ENCODE measurements at regions not wholly inside any gene's neighbourhood (a gene's known extent, or its start where the extent isn't known, plus 50 kb on each side); places are given as distances from the start of the nearest gene placed in this dataset.
"Not testable (repeated sequence)": the region's sequence is repeated elsewhere in the genome, so short reads cannot be mapped to it uniquely, and the experiment has no call there.

DNA sequence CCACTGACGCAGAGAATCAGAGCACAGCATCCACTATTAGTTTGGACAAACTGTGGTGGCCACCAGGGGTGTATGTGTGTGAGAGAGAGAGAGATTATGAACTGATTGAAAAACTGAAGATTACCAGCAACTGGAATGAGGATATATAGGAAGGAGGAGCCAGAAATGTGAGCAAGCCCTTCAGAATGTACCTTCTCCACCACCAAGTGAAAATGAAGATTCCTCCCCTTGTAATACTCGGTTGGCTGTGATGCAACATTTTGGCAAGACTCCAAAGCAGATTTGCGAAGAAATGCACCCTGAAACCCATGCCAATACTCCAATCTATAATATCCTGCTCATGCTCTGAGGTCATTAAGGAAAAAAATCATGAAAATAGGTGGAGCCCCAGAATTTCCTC is 121.2 kb upstream of the SLC35G4 start:
- H3K27ac ChIP-seq (ENCODE audit: low read length), result no peak overlapping the region
- no peaks in the 10 kb centered on the region for H3K9me3 ChIP-seq (ENCODE audit: control insufficient read depth in 1 of 2, low read length in 2 of 2)
- H3K4me3 ChIP-seq (ENCODE audit: low read depth in 1 of 2, low read length in 2 of 2), result no peak overlapping the region
- no peaks in the 10 kb centered on the region for H3K4me1 ChIP-seq (ENCODE audit: control insufficient read depth in 1 of 2, insufficient read depth in 2 of 2, low read length in 2 of 2)
- no peaks in the 10 kb centered on the region for H3K27me3 ChIP-seq (ENCODE audit: low read depth, low read length)
- H3K36me3 ChIP-seq (ENCODE audit: control insufficient read depth in 1 of 2, insufficient read depth in 2 of 2, low read length in 2 of 2), result no peaks in the 10 kb centered on the region

DNA sequence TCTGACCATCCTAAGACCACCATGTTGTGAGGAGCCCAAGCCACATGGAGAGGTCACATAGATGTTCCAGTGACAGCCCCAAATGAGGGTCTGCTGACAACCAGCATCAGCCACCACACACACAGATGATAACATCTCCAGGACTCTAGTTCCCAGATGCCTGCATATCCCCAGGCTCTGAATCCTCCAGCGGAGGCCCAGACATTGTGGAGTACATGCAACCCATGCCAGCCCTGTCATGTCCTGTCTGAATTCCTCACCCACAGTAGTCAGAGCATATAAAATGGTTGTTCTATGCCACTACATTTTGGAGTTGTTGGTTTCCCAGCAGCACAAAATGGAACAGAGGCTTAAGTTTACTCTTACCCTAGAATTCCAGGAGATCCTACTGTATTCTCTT is 122.0 kb upstream of the SLC35G4 start:
- H3K4me3 ChIP-seq (ENCODE audit: low read depth in 1 of 2, low read length in 2 of 2), result no peak overlapping the region
- H3K27me3 ChIP-seq (ENCODE audit: low read depth, low read length), result no peaks in the 10 kb centered on the region
- H3K27ac ChIP-seq (ENCODE audit: low read length), result no peak overlapping the region
- no peaks in the 10 kb centered on the region for H3K36me3 ChIP-seq (ENCODE audit: control insufficient read depth in 1 of 2, insufficient read depth in 2 of 2, low read length in 2 of 2)
- H3K9me3 ChIP-seq (ENCODE audit: control insufficient read depth in 1 of 2, low read length in 2 of 2), result no peaks in the 10 kb centered on the region
- H3K4me1 ChIP-seq (ENCODE audit: control insufficient read depth in 1 of 2, insufficient read depth in 2 of 2, low read length in 2 of 2), result no peaks in the 10 kb centered on the region

DNA sequence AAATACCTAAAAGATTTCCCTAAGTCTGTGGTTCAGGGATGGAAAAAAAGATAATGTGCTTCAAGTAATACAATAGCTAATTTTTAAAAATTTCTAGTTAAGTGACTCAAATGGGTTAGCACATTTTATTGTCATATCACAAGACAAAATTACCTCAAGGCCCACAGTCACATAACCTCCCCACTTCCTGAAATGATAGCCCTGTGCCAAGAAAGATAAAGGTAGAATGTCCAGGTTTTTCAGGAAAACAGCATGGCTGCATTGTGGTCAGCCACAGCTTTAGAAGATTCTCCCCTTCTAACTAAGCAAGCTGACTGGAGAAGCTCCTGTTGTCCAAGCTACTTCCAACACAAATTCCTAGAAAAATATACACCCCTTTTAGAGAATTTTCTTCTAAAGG is 127.1 kb upstream of the SLC35G4 start:
- no peaks in the 10 kb centered on the region for H3K4me1 ChIP-seq (ENCODE audit: control insufficient read depth in 1 of 2, insufficient read depth in 2 of 2, low read length in 2 of 2)

DNA sequence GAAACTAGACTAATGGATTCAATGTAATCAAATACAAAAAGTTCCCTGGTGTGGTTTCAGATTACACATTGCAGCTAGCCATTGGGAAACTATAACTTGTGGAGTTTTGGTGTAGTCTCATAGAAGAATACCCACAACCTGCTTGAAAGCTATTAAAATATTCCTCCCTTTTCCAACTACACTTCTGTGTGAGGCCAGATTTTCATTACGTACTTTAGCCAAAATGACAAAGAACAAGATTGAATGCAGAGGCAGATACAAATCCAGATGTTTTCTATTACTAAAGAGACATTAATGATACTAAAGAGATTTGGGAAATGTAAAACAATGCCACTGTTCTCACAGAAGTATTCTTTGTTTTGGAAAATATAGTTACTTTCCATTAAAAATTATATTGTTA is 128.7 kb upstream of the SLC35G4 start:
- no peak overlapping the region for H3K4me3 ChIP-seq (ENCODE audit: low read depth in 1 of 2, low read length in 2 of 2)
- H3K9me3 ChIP-seq (ENCODE audit: control insufficient read depth in 1 of 2, low read length in 2 of 2), result no peaks in the 10 kb centered on the region
- no peaks in the 10 kb centered on the region for H3K27me3 ChIP-seq (ENCODE audit: low read depth, low read length)

More for the DNA sequence above, 127.1 kb upstream of the SLC35G4 start:
- Histone ChIP-seq H3K27ac (ENCODE audit: low read length) (no peak overlapping the region), H3K9me3 (ENCODE audit: control insufficient read depth in 1 of 2, low read length in 2 of 2) (no peaks in the 10 kb centered on the region), H3K27me3 (ENCODE audit: low read depth, low read length) (no peaks in the 10 kb centered on the region), H3K4me3 (ENCODE audit: low read depth in 1 of 2, low read length in 2 of 2) (no peak overlapping the region), H3K36me3 (ENCODE audit: control insufficient read depth in 1 of 2, insufficient read depth in 2 of 2, low read length in 2 of 2) (no peaks in the 10 kb centered on the region)

DNA sequence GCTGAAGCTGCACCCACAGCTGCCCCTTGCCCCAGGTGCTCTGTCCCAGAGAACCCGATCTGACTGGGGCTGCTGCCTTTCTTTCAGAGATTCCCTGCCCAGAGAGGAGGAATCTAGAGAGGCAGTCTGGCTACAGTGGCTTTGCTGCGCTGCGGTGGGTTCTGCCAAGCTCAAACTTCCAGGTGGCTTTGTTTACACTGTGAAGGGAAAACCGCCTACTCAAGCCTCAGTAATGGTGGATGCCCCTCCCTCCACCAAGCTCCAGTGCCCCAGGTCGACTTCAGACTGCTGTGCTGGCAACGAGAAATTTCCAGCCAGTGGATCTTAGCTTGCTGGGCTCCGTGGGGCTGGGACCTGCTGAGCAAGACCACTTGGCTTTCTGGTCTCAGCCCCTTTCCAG is 130.4 kb upstream of the SLC35G4 start:
- H3K9me3 ChIP-seq (ENCODE audit: control insufficient read depth in 1 of 2, low read length in 2 of 2); H3K27me3 ChIP-seq (ENCODE audit: low read depth, low read length); H3K27ac ChIP-seq (ENCODE audit: low read length); H3K4me3 ChIP-seq (ENCODE audit: low read depth in 1 of 2, low read length in 2 of 2); H3K4me1 ChIP-seq (ENCODE audit: control insufficient read depth in 1 of 2, insufficient read depth in 2 of 2, low read length in 2 of 2); H3K36me3 ChIP-seq (ENCODE audit: control insufficient read depth in 1 of 2, insufficient read depth in 2 of 2, low read length in 2 of 2): not testable (repeated sequence)

More for the DNA sequence above, 128.7 kb upstream of the SLC35G4 start:
- Histone ChIP-seq H3K36me3 (ENCODE audit: control insufficient read depth in 1 of 2, insufficient read depth in 2 of 2, low read length in 2 of 2) (no peaks in the 10 kb centered on the region), H3K27ac (ENCODE audit: low read length) (no peak overlapping the region), H3K4me1 (ENCODE audit: control insufficient read depth in 1 of 2, insufficient read depth in 2 of 2, low read length in 2 of 2) (no peaks in the 10 kb centered on the region)

DNA sequence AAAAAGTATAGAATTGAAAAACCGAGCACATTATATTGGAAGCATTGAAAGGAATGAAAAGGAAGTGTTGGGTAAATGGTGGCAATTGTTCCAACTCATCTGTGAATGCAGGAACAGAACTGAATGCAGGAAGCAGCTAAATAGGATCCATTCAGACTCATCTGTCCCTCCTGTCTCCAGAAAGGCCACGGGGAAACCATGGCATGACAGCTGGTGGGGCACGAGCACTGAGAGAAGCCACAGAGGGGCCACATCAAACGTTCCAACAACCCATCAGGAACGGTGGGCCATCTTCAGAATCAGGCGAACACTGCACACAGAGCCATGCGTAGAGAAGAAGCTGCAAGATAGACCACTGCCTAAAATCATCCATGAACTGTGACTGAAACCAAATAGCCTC is 138.5 kb upstream of the SLC35G4 start:
- H3K9me3 ChIP-seq (ENCODE audit: control insufficient read depth in 1 of 2, low read length in 2 of 2), result peaks cover 0 to 4% of the 10 kb centered on the region in 2 donors
- H3K4me1 ChIP-seq (ENCODE audit: control insufficient read depth in 1 of 2, insufficient read depth in 2 of 2, low read length in 2 of 2), result no peaks in the 10 kb centered on the region
- no peaks in the 10 kb centered on the region for H3K36me3 ChIP-seq (ENCODE audit: control insufficient read depth in 1 of 2, insufficient read depth in 2 of 2, low read length in 2 of 2)
- H3K27ac ChIP-seq (ENCODE audit: low read length), result no peak overlapping the region
- H3K27me3 ChIP-seq (ENCODE audit: low read depth, low read length), result no peaks in the 10 kb centered on the region
- no peak overlapping the region for H3K4me3 ChIP-seq (ENCODE audit: low read depth in 1 of 2, low read length in 2 of 2)

DNA sequence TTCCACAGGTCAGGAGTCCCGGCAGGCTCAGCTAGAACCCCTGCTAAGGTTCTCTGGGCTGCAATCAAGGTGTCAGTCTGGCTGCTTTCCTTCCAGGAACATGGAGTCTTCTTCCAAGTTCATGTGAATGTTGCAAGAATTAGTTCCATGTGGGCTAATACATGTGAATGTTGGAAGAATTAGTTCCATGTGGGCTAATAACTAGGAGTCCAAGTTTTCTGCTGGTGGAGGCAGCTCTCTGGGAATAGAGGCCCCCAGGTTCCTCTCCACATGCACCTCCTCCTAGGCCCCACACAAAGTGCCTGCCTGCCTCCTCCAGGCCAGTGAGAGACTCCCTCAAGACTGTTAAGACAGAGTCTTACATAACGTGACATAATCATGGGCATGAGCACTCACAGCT is 140.8 kb upstream of the SLC35G4 start:
- Histone ChIP-seq H3K4me1 (ENCODE audit: control insufficient read depth in 1 of 2, insufficient read depth in 2 of 2, low read length in 2 of 2) (no peaks in the 10 kb centered on the region), H3K4me3 (ENCODE audit: low read depth in 1 of 2, low read length in 2 of 2) (no peak overlapping the region), H3K36me3 (ENCODE audit: control insufficient read depth in 1 of 2, insufficient read depth in 2 of 2, low read length in 2 of 2) (no peaks in the 10 kb centered on the region), H3K9me3 (ENCODE audit: control insufficient read depth in 1 of 2, low read length in 2 of 2) (no peaks in the 10 kb centered on the region), H3K27ac (ENCODE audit: low read length) (no peak overlapping the region), H3K27me3 (ENCODE audit: low read depth, low read length) (no peaks in the 10 kb centered on the region)

DNA sequence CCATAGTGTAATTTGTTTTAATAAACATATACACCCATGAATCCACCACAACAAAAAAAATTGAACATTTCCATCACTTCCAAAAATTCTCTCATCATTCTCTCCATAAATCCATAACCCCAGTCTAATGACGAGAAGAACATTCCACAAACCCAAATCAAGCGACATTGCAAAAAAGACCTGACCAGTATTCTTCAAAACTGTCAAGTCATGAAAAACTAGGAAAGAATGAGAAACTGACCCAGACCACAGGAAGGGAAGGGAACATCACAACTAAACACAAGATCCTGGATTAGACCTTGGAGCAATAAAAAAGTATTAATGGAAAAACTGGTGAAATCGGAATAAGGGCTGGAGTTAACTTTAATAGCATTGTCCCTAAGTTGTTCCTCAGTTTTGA is 141.3 kb upstream of the SLC35G4 start:
- no peak overlapping the region for H3K4me3 ChIP-seq (ENCODE audit: low read depth in 1 of 2, low read length in 2 of 2)
- H3K4me1 ChIP-seq (ENCODE audit: control insufficient read depth in 1 of 2, insufficient read depth in 2 of 2, low read length in 2 of 2), result no peaks in the 10 kb centered on the region
- no peaks in the 10 kb centered on the region for H3K36me3 ChIP-seq (ENCODE audit: control insufficient read depth in 1 of 2, insufficient read depth in 2 of 2, low read length in 2 of 2)
- no peaks in the 10 kb centered on the region for H3K9me3 ChIP-seq (ENCODE audit: control insufficient read depth in 1 of 2, low read length in 2 of 2)
- no peak overlapping the region for H3K27ac ChIP-seq (ENCODE audit: low read length)
- no peaks in the 10 kb centered on the region for H3K27me3 ChIP-seq (ENCODE audit: low read depth, low read length)

DNA sequence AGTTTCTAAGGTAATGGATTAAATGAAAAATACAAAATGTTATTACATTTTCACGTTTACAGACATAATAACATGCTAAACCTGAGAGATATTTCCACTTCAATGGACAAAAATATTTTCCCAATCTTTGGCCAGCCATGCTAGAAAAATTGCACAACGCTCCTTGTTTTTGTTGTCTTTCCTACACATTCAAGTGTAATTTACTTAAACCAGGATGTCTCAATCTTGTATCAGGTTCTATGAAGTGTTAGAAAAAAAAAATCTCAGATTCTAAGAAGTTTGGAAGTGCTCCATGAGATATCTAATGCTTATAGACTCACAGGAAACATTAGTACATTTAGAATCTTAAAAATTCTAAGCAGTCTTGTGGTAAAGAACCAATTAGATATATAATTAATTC is 141.8 kb upstream of the SLC35G4 start:
- Histone ChIP-seq H3K36me3 (ENCODE audit: control insufficient read depth in 1 of 2, insufficient read depth in 2 of 2, low read length in 2 of 2) (no peaks in the 10 kb centered on the region), H3K27ac (ENCODE audit: low read length) (no peak overlapping the region), H3K4me1 (ENCODE audit: control insufficient read depth in 1 of 2, insufficient read depth in 2 of 2, low read length in 2 of 2) (no peaks in the 10 kb centered on the region), H3K27me3 (ENCODE audit: low read depth, low read length) (no peaks in the 10 kb centered on the region), H3K4me3 (ENCODE audit: low read depth in 1 of 2, low read length in 2 of 2) (no peak overlapping the region), H3K9me3 (ENCODE audit: control insufficient read depth in 1 of 2, low read length in 2 of 2) (no peaks in the 10 kb centered on the region)

DNA sequence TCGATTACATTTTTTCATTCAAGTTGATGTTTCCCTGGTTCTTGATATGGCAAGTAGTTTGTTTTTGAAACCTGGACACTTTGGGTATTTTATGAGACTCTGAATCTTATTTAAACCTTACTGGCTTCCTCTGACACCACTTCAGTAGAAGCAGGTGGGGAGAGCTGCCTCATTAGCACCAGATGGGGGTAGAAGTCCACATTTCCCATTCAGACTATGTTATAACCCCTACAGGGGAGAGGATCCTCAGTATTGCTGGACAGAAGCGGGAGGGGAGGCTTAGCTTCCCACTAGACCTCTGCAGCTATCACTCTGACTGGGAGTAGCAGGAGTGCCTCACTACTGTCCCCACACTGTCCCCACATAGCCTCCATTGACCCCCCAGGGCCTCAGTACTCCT is 145.3 kb upstream of the SLC35G4 start:
- no peaks in the 10 kb centered on the region for H3K9me3 ChIP-seq (ENCODE audit: control insufficient read depth in 1 of 2, low read length in 2 of 2)

DNA sequence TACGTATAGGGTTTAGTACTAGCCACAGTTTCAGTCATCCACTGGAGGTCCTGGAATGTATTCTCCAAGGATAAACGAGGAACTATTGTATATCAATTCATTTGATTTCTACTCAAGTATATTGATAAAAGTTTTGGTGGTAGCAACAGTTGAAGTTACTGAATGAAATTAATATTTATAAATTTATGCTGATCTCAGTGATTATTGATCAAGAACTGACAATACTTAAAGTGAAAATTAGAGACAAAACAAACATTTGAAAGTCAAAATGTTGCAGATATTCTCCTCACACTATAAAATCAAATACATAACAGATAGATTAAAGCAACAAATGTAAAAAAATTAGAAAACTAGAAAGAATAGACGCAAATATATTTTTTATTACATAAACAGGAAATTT is 150.9 kb upstream of the SLC35G4 start:
- H3K27ac ChIP-seq (ENCODE audit: low read length), result no peak overlapping the region
- H3K4me3 ChIP-seq (ENCODE audit: low read depth in 1 of 2, low read length in 2 of 2), result no peak overlapping the region
- no peaks in the 10 kb centered on the region for H3K36me3 ChIP-seq (ENCODE audit: control insufficient read depth in 1 of 2, insufficient read depth in 2 of 2, low read length in 2 of 2)
- no peaks in the 10 kb centered on the region for H3K27me3 ChIP-seq (ENCODE audit: low read depth, low read length)
- no peaks in the 10 kb centered on the region for H3K4me1 ChIP-seq (ENCODE audit: control insufficient read depth in 1 of 2, insufficient read depth in 2 of 2, low read length in 2 of 2)
- H3K9me3 ChIP-seq (ENCODE audit: control insufficient read depth in 1 of 2, low read length in 2 of 2), result no peaks in the 10 kb centered on the region

More for the DNA sequence above, 145.3 kb upstream of the SLC35G4 start:
- Histone ChIP-seq H3K4me1 (ENCODE audit: control insufficient read depth in 1 of 2, insufficient read depth in 2 of 2, low read length in 2 of 2) (no peaks in the 10 kb centered on the region), H3K4me3 (ENCODE audit: low read depth in 1 of 2, low read length in 2 of 2) (no peak overlapping the region), H3K27me3 (ENCODE audit: low read depth, low read length) (no peaks in the 10 kb centered on the region), H3K27ac (ENCODE audit: low read length) (no peak overlapping the region), H3K36me3 (ENCODE audit: control insufficient read depth in 1 of 2, insufficient read depth in 2 of 2, low read length in 2 of 2) (no peaks in the 10 kb centered on the region)

DNA sequence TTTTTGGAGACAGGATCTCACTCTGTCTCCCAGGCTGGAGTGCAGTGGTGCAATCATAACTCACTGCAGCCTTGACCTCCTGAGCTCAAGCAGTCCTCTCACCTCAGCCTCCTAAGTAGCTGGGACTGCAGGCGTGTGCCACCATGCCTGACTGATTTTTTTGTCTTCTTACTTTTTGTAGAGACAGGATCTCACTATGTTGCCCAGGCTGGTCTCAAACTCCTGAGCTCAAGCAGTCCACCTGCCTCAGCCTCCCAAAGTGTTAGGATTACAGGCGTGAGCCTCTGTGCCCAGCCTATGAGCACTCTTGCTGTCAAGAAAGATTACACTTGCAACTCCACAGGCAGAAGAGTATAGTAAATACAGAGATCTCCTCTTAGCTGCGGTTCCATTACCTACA is 151.5 kb upstream of the SLC35G4 start:
- H3K9me3 ChIP-seq (ENCODE audit: control insufficient read depth in 1 of 2, low read length in 2 of 2); H3K36me3 ChIP-seq (ENCODE audit: control insufficient read depth in 1 of 2, insufficient read depth in 2 of 2, low read length in 2 of 2); H3K27ac ChIP-seq (ENCODE audit: low read length); H3K4me3 ChIP-seq (ENCODE audit: low read depth in 1 of 2, low read length in 2 of 2); H3K27me3 ChIP-seq (ENCODE audit: low read depth, low read length); H3K4me1 ChIP-seq (ENCODE audit: control insufficient read depth in 1 of 2, insufficient read depth in 2 of 2, low read length in 2 of 2): not testable (repeated sequence)

All from muscle layer of duodenum (tissue), 2 donors.